CD14-positive monocyte (primary cell): ENCODE measurements at regions not wholly inside any gene's neighbourhood (a gene's known extent, or its start where the extent isn't known, plus 50 kb on each side); places are given as distances from the start of the nearest gene placed in this dataset.

Source experiments
- DNase-seq, 3 donors: peaks; one replicate each; pipeline ENCODE4 v3.0.0-alpha.2; 2011 to 2022
- H2AFZ ChIP-seq: 2 replicates; pipeline ENCODE4 v1.6.0; 2012; ENCODE audit warnings: mild to moderate bottlenecking, low read depth, low read length, inconsistent platforms; ENCODE audit not compliant: insufficient read depth, poor library complexity, severe bottlenecking
- H3K27ac ChIP-seq, 2 donors: 1 replicate in 1 of 2; 2 replicates in 1 of 2; pipeline ENCODE4 v1.5.1; 2012 to 2013; ENCODE audit warnings: low read length in 2 of 2, control low read depth in 1 of 2, inconsistent platforms in 1 of 2, low read depth in 1 of 2, mild to moderate bottlenecking in 1 of 2
- H3K27me3 ChIP-seq, 2 donors: one replicate each; pipeline versions ENCODE4 v1.6.0 to v1.6.1; 2011 to 2013; ENCODE audit warnings: low read length in 2 of 2; ENCODE audit not compliant: control insufficient read depth in 2 of 2, insufficient read depth in 2 of 2
- H3K36me3 ChIP-seq, 2 donors: replicated peaks in 1 of 2; 1 replicate in 1 of 2; 2 replicates in 1 of 2; pipeline versions ENCODE4 v1.5.1 to v1.6.1; 2012 to 2013; ENCODE audit warnings: low read length in 2 of 2, control low read depth in 1 of 2, inconsistent platforms in 1 of 2, mild to moderate bottlenecking in 1 of 2; ENCODE audit not compliant: insufficient read depth in 2 of 2, control insufficient read depth in 1 of 2
- H3K4me1 ChIP-seq, 2 donors: 1 replicate in 1 of 2; 2 replicates in 1 of 2; pipeline versions ENCODE4 v1.5.1 to v1.6.1; 2012 to 2013; ENCODE audit warnings: low read length in 2 of 2, control low read depth in 1 of 2, inconsistent platforms in 1 of 2, mild to moderate bottlenecking in 1 of 2, moderate library complexity in 1 of 2; ENCODE audit not compliant: insufficient read depth in 2 of 2, control insufficient read depth in 1 of 2
- H3K4me2 ChIP-seq: replicated peaks from 2 replicates; pipeline ENCODE3; 2012; ENCODE audit warnings: low read length, moderate library complexity, mild to moderate bottlenecking; ENCODE audit not compliant: poor library complexity, severe bottlenecking; ENCODE audit errors: extremely low read depth
- H3K4me3 ChIP-seq, 3 experiments: fragments of 200-600 bp in 1 of 3; sonication (generic) in 1 of 3; replicated peaks in 1 of 3; 1 replicate in 2 of 3; 2 replicates in 1 of 3; pipeline ENCODE4 v1.5.1; 2011 to 2013; ENCODE audit warnings: low read length in 3 of 3, mild to moderate bottlenecking in 3 of 3, control low read depth in 2 of 3, low read depth in 2 of 3, inconsistent platforms in 1 of 3, moderate library complexity in 1 of 3
- H3K79me2 ChIP-seq: 2 replicates; pipeline ENCODE4 v1.6.0; 2012; ENCODE audit warnings: mild to moderate bottlenecking, control low read depth, inconsistent platforms, low read length, moderate library complexity; ENCODE audit not compliant: insufficient read depth
- H3K9ac ChIP-seq: 2 replicates; pipeline ENCODE4 v1.6.0; 2017; ENCODE audit warnings: low read length, mild to moderate bottlenecking; ENCODE audit not compliant: insufficient read depth, poor library complexity, severe bottlenecking
- H3K9me3 ChIP-seq, 2 donors: replicated peaks in 1 of 2; 1 replicate in 1 of 2; 2 replicates in 1 of 2; pipeline versions ENCODE4 v1.5.1 to v1.6.1; 2012 to 2013; ENCODE audit warnings: low read length in 2 of 2, control low read depth in 1 of 2; ENCODE audit not compliant: control insufficient read depth in 1 of 2, insufficient read depth in 1 of 2
- H4K20me1 ChIP-seq: 2 replicates; pipeline ENCODE4 v1.6.0; 2012; ENCODE audit warnings: mild to moderate bottlenecking, low read length, control low read depth, moderate library complexity; ENCODE audit not compliant: insufficient read depth
- H3K27ac Mint-ChIP-seq, 7 donors: one replicate each; pipeline ENCODE4 v1.8.0; 2020; ENCODE audit warnings: mild to moderate bottlenecking in 7 of 7, mixed read lengths in 7 of 7, moderate library complexity in 6 of 7, inconsistent platforms in 2 of 7
- H3K27me3 Mint-ChIP-seq, 3 donors: one replicate each; pipeline ENCODE4 v1.8.0; 2021 to 2022; ENCODE audit warnings: low read depth in 3 of 3, mild to moderate bottlenecking in 3 of 3, mixed read lengths in 3 of 3, moderate library complexity in 3 of 3, inconsistent platforms in 1 of 3
- H3K36me3 Mint-ChIP-seq, 2 donors: one replicate each; pipeline ENCODE4 v1.8.0; 2020; ENCODE audit warnings: mixed read lengths in 2 of 2, inconsistent platforms in 1 of 2, mild to moderate bottlenecking in 1 of 2
- H3K4me1 Mint-ChIP-seq: one replicate; pipeline ENCODE4 v1.8.0; 2020; ENCODE audit warnings: mild to moderate bottlenecking, mixed read lengths
- H3K4me3 Mint-ChIP-seq, 2 donors: one replicate each; pipeline ENCODE4 v1.8.0; 2020; ENCODE audit warnings: mild to moderate bottlenecking in 2 of 2, mixed read lengths in 2 of 2, moderate library complexity in 1 of 2
- H3K9me3 Mint-ChIP-seq, 7 donors: one replicate each; pipeline ENCODE4 v1.8.0; 2020 to 2022; ENCODE audit warnings: mixed read lengths in 7 of 7, mild to moderate bottlenecking in 6 of 7, moderate library complexity in 6 of 7, inconsistent platforms in 2 of 7
- WGBS: methylation state at CpG from one replicate; pipeline ENCODE4 v1.1.5; 2013; ENCODE audit warnings: missing lambda C conversion rate; ENCODE audit not compliant: insufficient coverage; 5-methylcytosine and 5-hydroxymethylcytosine counted together
- intact Hi-C, 2 donors: fragments of 100-400 bp; cut with micrococcal nuclease; formaldehyde crosslinking; loops; one replicate each; pipeline versions ENCODE4 v1.15.0 to v1.15.1; 2023
- TF ChIP-seq, protein P1 (sequence below): fragments of 200-600 bp; IDR thresholded peaks from one replicate; pipeline ENCODE4 v1.8.0; 2022; ENCODE audit warnings: antibody characterized with exemption, mild to moderate bottlenecking

DNA sequence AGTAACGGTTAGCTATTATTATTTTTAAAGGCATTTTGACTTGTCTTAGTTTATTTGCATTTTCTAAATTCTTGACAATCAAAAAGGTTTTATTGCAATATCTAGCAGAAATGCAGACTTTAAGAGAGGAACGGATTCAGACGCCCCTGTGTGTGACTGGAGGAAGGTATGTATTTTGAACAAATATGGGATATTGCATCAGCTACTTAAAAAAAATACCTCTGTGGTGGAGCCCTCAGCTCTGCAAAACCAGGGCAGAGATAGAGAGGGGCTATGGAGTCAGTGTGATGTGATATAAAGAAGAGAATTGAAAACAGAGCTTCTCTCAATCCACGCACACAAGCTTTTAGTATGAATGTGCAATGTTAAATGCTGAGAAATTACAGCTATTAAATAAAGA, 142.4 kb downstream of the ICE1 start:
- H3K36me3 ChIP-seq: no peaks in the 10 kb centered on the region
- peaks cover 0 to 2% (median 0%) of the 10 kb centered on the region in 3 donors for H3K27me3 Mint-ChIP-seq
- no peak overlapping the region for H3K27ac Mint-ChIP-seq
- WGBS: no CpG with 5 or more reads among the region's 4 CpGs
- H4K20me1 ChIP-seq: no peaks in the 10 kb centered on the region
- H3K9me3 ChIP-seq: peaks cover 0 to 5% of the 10 kb centered on the region in 2 donors
- no peak for DNase-seq
- TF ChIP-seq, protein P1, sequence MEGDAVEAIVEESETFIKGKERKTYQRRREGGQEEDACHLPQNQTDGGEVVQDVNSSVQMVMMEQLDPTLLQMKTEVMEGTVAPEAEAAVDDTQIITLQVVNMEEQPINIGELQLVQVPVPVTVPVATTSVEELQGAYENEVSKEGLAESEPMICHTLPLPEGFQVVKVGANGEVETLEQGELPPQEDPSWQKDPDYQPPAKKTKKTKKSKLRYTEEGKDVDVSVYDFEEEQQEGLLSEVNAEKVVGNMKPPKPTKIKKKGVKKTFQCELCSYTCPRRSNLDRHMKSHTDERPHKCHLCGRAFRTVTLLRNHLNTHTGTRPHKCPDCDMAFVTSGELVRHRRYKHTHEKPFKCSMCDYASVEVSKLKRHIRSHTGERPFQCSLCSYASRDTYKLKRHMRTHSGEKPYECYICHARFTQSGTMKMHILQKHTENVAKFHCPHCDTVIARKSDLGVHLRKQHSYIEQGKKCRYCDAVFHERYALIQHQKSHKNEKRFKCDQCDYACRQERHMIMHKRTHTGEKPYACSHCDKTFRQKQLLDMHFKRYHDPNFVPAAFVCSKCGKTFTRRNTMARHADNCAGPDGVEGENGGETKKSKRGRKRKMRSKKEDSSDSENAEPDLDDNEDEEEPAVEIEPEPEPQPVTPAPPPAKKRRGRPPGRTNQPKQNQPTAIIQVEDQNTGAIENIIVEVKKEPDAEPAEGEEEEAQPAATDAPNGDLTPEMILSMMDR: no peak
- H3K36me3 Mint-ChIP-seq: no peaks in the 10 kb centered on the region
- H3K4me1 Mint-ChIP-seq: no peaks in the 10 kb centered on the region
- H3K9ac ChIP-seq: no peak overlapping the region
- H2AFZ ChIP-seq: no peak overlapping the region
- no peak overlapping the region for H3K4me2 ChIP-seq
- intact Hi-C loops: no loop called here
- no peak overlapping the region for H3K27ac ChIP-seq
- H3K27me3 ChIP-seq: no peaks in the 10 kb centered on the region
- H3K4me3 ChIP-seq: no peak overlapping the region
- no peak overlapping the region for H3K4me3 Mint-ChIP-seq
- H3K79me2 ChIP-seq: no peaks in the 10 kb centered on the region
- H3K4me1 ChIP-seq: no peaks in the 10 kb centered on the region
- peaks cover 0 to 10% (median 6%) of the 10 kb centered on the region in 7 donors for H3K9me3 Mint-ChIP-seq

- Histone ChIP-seq H3K4me3 (no peak overlapping the region), H3K9me3 (peaks cover 0 to 5% of the 10 kb centered on the region in 2 donors), H3K79me2 (no peaks in the 10 kb centered on the region), H3K36me3 (no peaks in the 10 kb centered on the region), H3K9ac (no peak overlapping the region), H3K27ac (no peak overlapping the region), H3K4me1 (no peaks in the 10 kb centered on the region), H3K4me2 (no peak overlapping the region), H2AFZ (no peak overlapping the region), H3K27me3 (no peaks in the 10 kb centered on the region), H4K20me1 (no peaks in the 10 kb centered on the region)
- intact Hi-C loops: no loop called here
- H3K27ac Mint-ChIP-seq: no peak overlapping the region
- H3K9me3 Mint-ChIP-seq: peaks cover 0 to 16% (median 2%) of the 10 kb centered on the region in 7 donors
- TF ChIP-seq, protein P1: no peak
- H3K4me3 Mint-ChIP-seq: no peak overlapping the region
- H3K4me1 Mint-ChIP-seq: no peaks in the 10 kb centered on the region
- H3K27me3 Mint-ChIP-seq: peaks cover 0 to 1% (median 0%) of the 10 kb centered on the region in 3 donors
- WGBS: no CpG with 5 or more reads among the region's 1 CpG
- no peak for DNase-seq
- H3K36me3 Mint-ChIP-seq: no peaks in the 10 kb centered on the region
These were observed 137.5 kb downstream of the ICE1 start for GRCh38 chr5:5560016-5560415.
